Neural cell (in vitro differentiated cells): ENCODE measurements at regions not wholly inside any gene's neighbourhood (a gene's known extent, or its start where the extent isn't known, plus 50 kb on each side); places are given as distances from the start of the nearest gene placed in this dataset.
A peak's percentile ranks its signal among the peaks of the same experiment; 100 is the strongest.

Experiments
- H2AFZ ChIP-seq: fragments of 200-600, 300-800 bp; sonication (generic), shearing (Covaris generic); 2 replicates; pipeline ENCODE4 v1.6.0; 2014; ENCODE audit warnings: low read depth, mild to moderate bottlenecking, antibody characterized with exemption, low read length, moderate library complexity
- H3F3A ChIP-seq: fragments of 200-600 bp; shearing (Covaris generic); 2 replicates; pipeline ENCODE4 v1.6.1; 2016; ENCODE audit warnings: mild to moderate bottlenecking, moderate library complexity, mixed read lengths, antibody characterized with exemption, low read length; ENCODE audit not compliant: insufficient read depth, poor library complexity, severe bottlenecking
- H3K27ac ChIP-seq: fragments of 200-600, 300-800 bp; sonication (generic), shearing (Covaris generic); 2 replicates; pipeline ENCODE4 v1.5.1; 2014; ENCODE audit warnings: mild to moderate bottlenecking, low read length, moderate library complexity
- H3K27me3 ChIP-seq: fragments of 300-800, 200-600 bp; sonication (generic), shearing (Covaris generic); 2 replicates; pipeline ENCODE4 v1.6.0; 2014; ENCODE audit warnings: mild to moderate bottlenecking, low read depth, low read length, moderate library complexity; ENCODE audit not compliant: insufficient read depth
- H3K36me3 ChIP-seq: fragments of 300-800, 200-600 bp; sonication (generic), shearing (Covaris generic); 2 replicates; pipeline ENCODE4 v1.5.1; 2014; ENCODE audit warnings: mild to moderate bottlenecking, antibody characterized with exemption, low read length, moderate library complexity; ENCODE audit not compliant: insufficient read depth
- H3K4me2 ChIP-seq: fragments of 300-800, 200-600 bp; sonication (generic), shearing (Covaris generic); 2 replicates; pipeline ENCODE4 v1.6.0; 2014; ENCODE audit warnings: mild to moderate bottlenecking, low read length
- H3K4me3 ChIP-seq: fragments of 300-800, 200-600 bp; sonication (generic), shearing (Covaris generic); 2 replicates; pipeline ENCODE4 v1.5.1; 2014; ENCODE audit warnings: mild to moderate bottlenecking, low read length, moderate library complexity
- H3K79me2 ChIP-seq: fragments of 200-600 bp; shearing (Covaris generic); replicated peaks from 2 replicates; pipeline ENCODE4 v1.6.0; 2014; ENCODE audit warnings: mild to moderate bottlenecking, low read length, moderate library complexity; ENCODE audit not compliant: insufficient read depth
- H3K9ac ChIP-seq: fragments of 300-800, 200-600 bp; sonication (generic), shearing (Covaris generic); 2 replicates; pipeline ENCODE4 v1.6.1; 2016; ENCODE audit warnings: mild to moderate bottlenecking, low read length, mixed read lengths
- H3K9me2 ChIP-seq: fragments of 200-600 bp; shearing (Covaris generic); 2 replicates; pipeline ENCODE4 v1.6.1; 2016; ENCODE audit warnings: mild to moderate bottlenecking, low read length, mixed read lengths; ENCODE audit not compliant: insufficient read depth
- H3K9me3 ChIP-seq: fragments of 200-600, 300-800 bp; sonication (generic), shearing (Covaris generic); 2 replicates; pipeline ENCODE4 v1.6.1; 2016; ENCODE audit warnings: mild to moderate bottlenecking, mixed run types, low read length, moderate library complexity, mixed read lengths
- H4K20me1 ChIP-seq: fragments of 200-600 bp; shearing (Covaris generic); 2 replicates; pipeline ENCODE4 v1.6.1; 2016; ENCODE audit warnings: mild to moderate bottlenecking, mixed run types; ENCODE audit not compliant: insufficient read depth
- EP300 ChIP-seq: fragments of 450-650 bp; conservative IDR thresholded peaks from 2 replicates; pipeline ENCODE4 v1.6.1; 2014; ENCODE audit warnings: antibody characterized with exemption, mild to moderate bottlenecking, moderate library complexity; ENCODE audit not compliant: poor library complexity, severe bottlenecking
- EZH2 ChIP-seq: fragments of 200-600, 300-800 bp; shearing (Covaris generic), sonication (generic); IDR thresholded peaks from 2 replicates; pipeline ENCODE4 v1.6.1; 2014; ENCODE audit warnings: antibody characterized with exemption, low read length, borderline replicate concordance, mild to moderate bottlenecking; ENCODE audit not compliant: insufficient read depth, poor library complexity, severe bottlenecking
- MXI1 ChIP-seq: fragments of 450-650 bp; conservative IDR thresholded peaks from 2 replicates; pipeline ENCODE4 v1.6.1; 2014; ENCODE audit warnings: antibody characterized with exemption, mild to moderate bottlenecking; ENCODE audit not compliant: poor library complexity, severe bottlenecking
- POLR2AphosphoS5 ChIP-seq: IDR thresholded peaks from 2 replicates; pipeline ENCODE4 v1.6.1; 2012
- RAD21 ChIP-seq: fragments of 450-650 bp; conservative IDR thresholded peaks from 2 replicates; pipeline ENCODE4 v1.6.1; 2014; ENCODE audit warnings: antibody characterized with exemption, mild to moderate bottlenecking, moderate library complexity
- SMC3 ChIP-seq: fragments of 450-650 bp; conservative IDR thresholded peaks from 2 replicates; pipeline ENCODE4 v1.6.1; 2014; ENCODE audit warnings: antibody characterized with exemption, mild to moderate bottlenecking, moderate library complexity; ENCODE audit not compliant: poor library complexity
- TAF1 ChIP-seq: IDR thresholded peaks from 2 replicates; pipeline ENCODE4 v1.6.1; 2012; ENCODE audit warnings: low read depth
- TF ChIP-seq, protein P1 (sequence below): fragments of 450-650 bp; IDR thresholded peaks from 2 replicates; pipeline ENCODE4 v1.5.1; 2014; ENCODE audit warnings: antibody characterized with exemption, mild to moderate bottlenecking, moderate library complexity; ENCODE audit not compliant: poor library complexity, severe bottlenecking
- TF ChIP-seq, protein P2 (sequence below): IDR thresholded peaks from 2 replicates; pipeline ENCODE4 v1.6.1; 2012; ENCODE audit warnings: borderline replicate concordance

DNA sequence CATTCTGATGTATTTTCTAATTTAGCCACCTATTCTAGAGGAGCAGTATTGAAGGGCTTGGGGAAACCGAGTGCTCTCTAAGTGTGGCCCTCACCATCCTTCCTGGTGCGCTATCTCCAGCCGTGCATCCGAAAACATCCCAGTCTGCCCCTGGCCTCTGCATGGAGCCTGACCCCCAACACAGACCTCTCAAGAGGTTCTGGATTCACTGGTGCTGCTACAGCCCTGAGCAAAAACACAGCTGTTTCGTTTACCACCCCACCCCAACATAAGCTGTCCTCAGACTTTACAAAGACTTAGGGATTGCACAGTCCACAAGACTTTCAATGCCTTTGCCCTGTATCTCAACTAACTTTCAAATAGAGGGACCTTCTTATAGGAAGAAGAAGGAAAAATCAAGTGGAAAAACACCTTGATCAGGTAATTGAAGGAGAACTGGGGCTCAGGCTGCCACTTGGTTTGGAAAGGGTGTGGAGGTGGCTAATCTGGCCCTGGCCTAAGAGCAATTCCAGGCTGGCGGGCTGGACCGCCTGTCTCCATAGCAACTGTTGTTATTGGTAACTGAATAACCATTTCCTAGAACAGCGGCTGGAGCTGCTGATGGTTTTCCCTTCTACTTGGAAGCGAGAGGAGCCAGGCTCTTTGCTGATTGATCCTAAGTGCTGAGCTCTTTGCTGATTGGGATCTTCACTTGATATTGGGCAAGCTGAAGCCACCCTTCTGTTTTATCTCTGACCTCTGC is 90.2 kb upstream of the TOX2 start:
- TF ChIP-seq POLR2AphosphoS5 = no peak
- TF ChIP-seq SMC3 = no peak
- TF ChIP-seq, protein P1, sequence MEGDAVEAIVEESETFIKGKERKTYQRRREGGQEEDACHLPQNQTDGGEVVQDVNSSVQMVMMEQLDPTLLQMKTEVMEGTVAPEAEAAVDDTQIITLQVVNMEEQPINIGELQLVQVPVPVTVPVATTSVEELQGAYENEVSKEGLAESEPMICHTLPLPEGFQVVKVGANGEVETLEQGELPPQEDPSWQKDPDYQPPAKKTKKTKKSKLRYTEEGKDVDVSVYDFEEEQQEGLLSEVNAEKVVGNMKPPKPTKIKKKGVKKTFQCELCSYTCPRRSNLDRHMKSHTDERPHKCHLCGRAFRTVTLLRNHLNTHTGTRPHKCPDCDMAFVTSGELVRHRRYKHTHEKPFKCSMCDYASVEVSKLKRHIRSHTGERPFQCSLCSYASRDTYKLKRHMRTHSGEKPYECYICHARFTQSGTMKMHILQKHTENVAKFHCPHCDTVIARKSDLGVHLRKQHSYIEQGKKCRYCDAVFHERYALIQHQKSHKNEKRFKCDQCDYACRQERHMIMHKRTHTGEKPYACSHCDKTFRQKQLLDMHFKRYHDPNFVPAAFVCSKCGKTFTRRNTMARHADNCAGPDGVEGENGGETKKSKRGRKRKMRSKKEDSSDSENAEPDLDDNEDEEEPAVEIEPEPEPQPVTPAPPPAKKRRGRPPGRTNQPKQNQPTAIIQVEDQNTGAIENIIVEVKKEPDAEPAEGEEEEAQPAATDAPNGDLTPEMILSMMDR = no peak
- TF ChIP-seq RAD21 = peak; percentile 25
- TF ChIP-seq MXI1 = no peak
- TF ChIP-seq, protein P2, sequence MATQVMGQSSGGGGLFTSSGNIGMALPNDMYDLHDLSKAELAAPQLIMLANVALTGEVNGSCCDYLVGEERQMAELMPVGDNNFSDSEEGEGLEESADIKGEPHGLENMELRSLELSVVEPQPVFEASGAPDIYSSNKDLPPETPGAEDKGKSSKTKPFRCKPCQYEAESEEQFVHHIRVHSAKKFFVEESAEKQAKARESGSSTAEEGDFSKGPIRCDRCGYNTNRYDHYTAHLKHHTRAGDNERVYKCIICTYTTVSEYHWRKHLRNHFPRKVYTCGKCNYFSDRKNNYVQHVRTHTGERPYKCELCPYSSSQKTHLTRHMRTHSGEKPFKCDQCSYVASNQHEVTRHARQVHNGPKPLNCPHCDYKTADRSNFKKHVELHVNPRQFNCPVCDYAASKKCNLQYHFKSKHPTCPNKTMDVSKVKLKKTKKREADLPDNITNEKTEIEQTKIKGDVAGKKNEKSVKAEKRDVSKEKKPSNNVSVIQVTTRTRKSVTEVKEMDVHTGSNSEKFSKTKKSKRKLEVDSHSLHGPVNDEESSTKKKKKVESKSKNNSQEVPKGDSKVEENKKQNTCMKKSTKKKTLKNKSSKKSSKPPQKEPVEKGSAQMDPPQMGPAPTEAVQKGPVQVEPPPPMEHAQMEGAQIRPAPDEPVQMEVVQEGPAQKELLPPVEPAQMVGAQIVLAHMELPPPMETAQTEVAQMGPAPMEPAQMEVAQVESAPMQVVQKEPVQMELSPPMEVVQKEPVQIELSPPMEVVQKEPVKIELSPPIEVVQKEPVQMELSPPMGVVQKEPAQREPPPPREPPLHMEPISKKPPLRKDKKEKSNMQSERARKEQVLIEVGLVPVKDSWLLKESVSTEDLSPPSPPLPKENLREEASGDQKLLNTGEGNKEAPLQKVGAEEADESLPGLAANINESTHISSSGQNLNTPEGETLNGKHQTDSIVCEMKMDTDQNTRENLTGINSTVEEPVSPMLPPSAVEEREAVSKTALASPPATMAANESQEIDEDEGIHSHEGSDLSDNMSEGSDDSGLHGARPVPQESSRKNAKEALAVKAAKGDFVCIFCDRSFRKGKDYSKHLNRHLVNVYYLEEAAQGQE = peak; percentile 50
- no peak for TF ChIP-seq EP300
- TF ChIP-seq EZH2 = no peak
- TF ChIP-seq TAF1 = no peak
- H3K9me3 ChIP-seq = no peaks in the 10 kb centered on the region
- no peak overlapping the region for H2AFZ ChIP-seq
- no peaks in the 10 kb centered on the region for H3K36me3 ChIP-seq
- peak overlapping the region; percentile 21 for H3K4me2 ChIP-seq
- H3K4me3 ChIP-seq = peak overlapping the region; percentile 25
- no peaks in the 10 kb centered on the region for H3K9me2 ChIP-seq
- H3K79me2 ChIP-seq = no peaks in the 10 kb centered on the region
- no peaks in the 10 kb centered on the region for H3F3A ChIP-seq
- peak overlapping the region; percentile 69 for H3K27ac ChIP-seq
- H3K9ac ChIP-seq = peak overlapping the region; percentile 21
- no peaks in the 10 kb centered on the region for H4K20me1 ChIP-seq
- H3K27me3 ChIP-seq = no peaks in the 10 kb centered on the region

DNA sequence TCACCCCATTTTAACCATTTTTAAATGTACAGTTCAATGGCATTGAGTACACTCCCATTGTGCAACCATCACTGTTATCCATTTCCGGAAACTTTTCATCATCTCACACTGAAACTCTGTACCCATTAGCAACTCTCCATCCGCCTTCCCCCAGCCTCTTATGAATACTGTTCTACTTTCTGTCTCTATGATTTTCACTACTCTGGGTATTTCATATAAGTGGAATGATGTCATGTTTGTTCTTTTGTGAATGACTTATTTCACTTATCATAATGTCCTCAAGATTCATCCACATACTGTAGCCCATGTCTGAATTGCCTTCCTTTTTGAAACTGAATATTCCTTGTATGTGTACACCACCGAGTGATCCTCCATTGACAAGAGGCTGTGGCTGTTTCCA is 92.9 kb upstream of the TOX2 start:
- no peaks in the 10 kb centered on the region for H3K9me3 ChIP-seq
- no peaks in the 10 kb centered on the region for H3K79me2 ChIP-seq
- H3K9me2 ChIP-seq = no peaks in the 10 kb centered on the region
- H2AFZ ChIP-seq = no peak overlapping the region
- no peak overlapping the region for H3K9ac ChIP-seq
- H3K27ac ChIP-seq = no peak overlapping the region
- TF ChIP-seq TAF1 = no peak
- TF ChIP-seq MXI1 = no peak
- TF ChIP-seq EP300 = no peak
- TF ChIP-seq RAD21 = no peak
- TF ChIP-seq, protein P1 = no peak
- TF ChIP-seq POLR2AphosphoS5 = no peak
- TF ChIP-seq, protein P2 = no peak
- no peak for TF ChIP-seq EZH2
- no peak for TF ChIP-seq SMC3
- no peaks in the 10 kb centered on the region for H4K20me1 ChIP-seq
- H3K27me3 ChIP-seq = no peaks in the 10 kb centered on the region
- H3K4me3 ChIP-seq = no peak overlapping the region
- H3K36me3 ChIP-seq = no peaks in the 10 kb centered on the region
- no peaks in the 10 kb centered on the region for H3F3A ChIP-seq
- no peak overlapping the region for H3K4me2 ChIP-seq
